HL-60 (cell line): ENCODE measurements at regions not wholly inside any gene's neighbourhood (a gene's known extent, or its start where the extent isn't known, plus 50 kb on each side); places are given as distances from the start of the nearest gene placed in this dataset.

Source experiments
- DNase-seq, 2 experiments: peaks; one replicate each; pipeline ENCODE4 v3.0.0-alpha.2; 2010 to 2020; ENCODE audit warnings: low read depth in 1 of 2, low spot score in 1 of 2
- H3K27ac ChIP-seq: fragments of 250-450 bp; sonication (Bioruptor Pico); replicated peaks from 2 replicates; pipeline ENCODE4 v1.5.1; 2020; ENCODE audit warnings: mild to moderate bottlenecking, moderate library complexity
- H3K27me3 ChIP-seq: fragments of 250-450 bp; sonication (Bioruptor Pico); 2 replicates; pipeline ENCODE4 v1.5.1; 2021; ENCODE audit warnings: mild to moderate bottlenecking, moderate library complexity; ENCODE audit not compliant: insufficient read depth, poor library complexity, severe bottlenecking
- H3K4me3 ChIP-seq: replicated peaks from 2 replicates; pipeline ENCODE4 v1.5.1; 2011; ENCODE audit warnings: mild to moderate bottlenecking, control low read depth, low read length; ENCODE audit not compliant: insufficient read depth
- GABPA ChIP-seq: IDR thresholded peaks from 2 replicates; pipeline ENCODE4 v1.6.1; 2012; ENCODE audit warnings: low read depth
- POLR2AphosphoS5 ChIP-seq: IDR thresholded peaks from 2 replicates; pipeline ENCODE4 v1.6.1; 2012; ENCODE audit warnings: low read depth
- SPI1 ChIP-seq: IDR thresholded peaks from 2 replicates; pipeline ENCODE4 v1.6.1; 2012; ENCODE audit warnings: low read depth, mild to moderate bottlenecking, borderline replicate concordance
- TF ChIP-seq, protein P1 (sequence below): IDR thresholded peaks from one replicate; pipeline ENCODE4 v1.5.1; 2011; ENCODE audit warnings: low read length, control low read depth, inconsistent platforms; ENCODE audit not compliant: insufficient read depth
- TF ChIP-seq, protein P2 (sequence below): IDR thresholded peaks from 2 replicates; pipeline ENCODE4 v1.6.1; 2012; ENCODE audit warnings: low read depth; ENCODE audit not compliant: insufficient replicate concordance

DNA sequence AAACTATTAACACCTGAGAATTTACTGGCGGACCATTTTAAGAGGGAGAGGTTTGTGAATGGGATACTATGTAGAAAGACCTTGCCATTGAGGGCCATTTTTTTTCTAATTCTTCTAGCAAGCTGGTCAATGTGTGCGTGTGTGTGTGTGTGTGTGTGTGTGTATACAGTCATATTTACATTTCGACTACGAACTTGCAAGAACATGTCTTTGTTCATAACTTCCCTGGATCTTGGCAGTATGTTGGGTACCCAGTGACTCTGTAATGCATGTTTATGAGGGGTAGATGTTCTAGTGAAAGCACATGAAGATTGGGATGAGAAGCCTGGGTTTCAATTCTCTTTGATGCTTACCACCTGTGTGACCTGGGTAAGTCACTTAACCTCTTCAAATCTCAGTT, 133.6 kb downstream of the UBE2E3 start:
- no peak for TF ChIP-seq POLR2AphosphoS5
- TF ChIP-seq, protein P1, sequence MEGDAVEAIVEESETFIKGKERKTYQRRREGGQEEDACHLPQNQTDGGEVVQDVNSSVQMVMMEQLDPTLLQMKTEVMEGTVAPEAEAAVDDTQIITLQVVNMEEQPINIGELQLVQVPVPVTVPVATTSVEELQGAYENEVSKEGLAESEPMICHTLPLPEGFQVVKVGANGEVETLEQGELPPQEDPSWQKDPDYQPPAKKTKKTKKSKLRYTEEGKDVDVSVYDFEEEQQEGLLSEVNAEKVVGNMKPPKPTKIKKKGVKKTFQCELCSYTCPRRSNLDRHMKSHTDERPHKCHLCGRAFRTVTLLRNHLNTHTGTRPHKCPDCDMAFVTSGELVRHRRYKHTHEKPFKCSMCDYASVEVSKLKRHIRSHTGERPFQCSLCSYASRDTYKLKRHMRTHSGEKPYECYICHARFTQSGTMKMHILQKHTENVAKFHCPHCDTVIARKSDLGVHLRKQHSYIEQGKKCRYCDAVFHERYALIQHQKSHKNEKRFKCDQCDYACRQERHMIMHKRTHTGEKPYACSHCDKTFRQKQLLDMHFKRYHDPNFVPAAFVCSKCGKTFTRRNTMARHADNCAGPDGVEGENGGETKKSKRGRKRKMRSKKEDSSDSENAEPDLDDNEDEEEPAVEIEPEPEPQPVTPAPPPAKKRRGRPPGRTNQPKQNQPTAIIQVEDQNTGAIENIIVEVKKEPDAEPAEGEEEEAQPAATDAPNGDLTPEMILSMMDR = no peak
- TF ChIP-seq GABPA = no peak
- TF ChIP-seq, protein P2, sequence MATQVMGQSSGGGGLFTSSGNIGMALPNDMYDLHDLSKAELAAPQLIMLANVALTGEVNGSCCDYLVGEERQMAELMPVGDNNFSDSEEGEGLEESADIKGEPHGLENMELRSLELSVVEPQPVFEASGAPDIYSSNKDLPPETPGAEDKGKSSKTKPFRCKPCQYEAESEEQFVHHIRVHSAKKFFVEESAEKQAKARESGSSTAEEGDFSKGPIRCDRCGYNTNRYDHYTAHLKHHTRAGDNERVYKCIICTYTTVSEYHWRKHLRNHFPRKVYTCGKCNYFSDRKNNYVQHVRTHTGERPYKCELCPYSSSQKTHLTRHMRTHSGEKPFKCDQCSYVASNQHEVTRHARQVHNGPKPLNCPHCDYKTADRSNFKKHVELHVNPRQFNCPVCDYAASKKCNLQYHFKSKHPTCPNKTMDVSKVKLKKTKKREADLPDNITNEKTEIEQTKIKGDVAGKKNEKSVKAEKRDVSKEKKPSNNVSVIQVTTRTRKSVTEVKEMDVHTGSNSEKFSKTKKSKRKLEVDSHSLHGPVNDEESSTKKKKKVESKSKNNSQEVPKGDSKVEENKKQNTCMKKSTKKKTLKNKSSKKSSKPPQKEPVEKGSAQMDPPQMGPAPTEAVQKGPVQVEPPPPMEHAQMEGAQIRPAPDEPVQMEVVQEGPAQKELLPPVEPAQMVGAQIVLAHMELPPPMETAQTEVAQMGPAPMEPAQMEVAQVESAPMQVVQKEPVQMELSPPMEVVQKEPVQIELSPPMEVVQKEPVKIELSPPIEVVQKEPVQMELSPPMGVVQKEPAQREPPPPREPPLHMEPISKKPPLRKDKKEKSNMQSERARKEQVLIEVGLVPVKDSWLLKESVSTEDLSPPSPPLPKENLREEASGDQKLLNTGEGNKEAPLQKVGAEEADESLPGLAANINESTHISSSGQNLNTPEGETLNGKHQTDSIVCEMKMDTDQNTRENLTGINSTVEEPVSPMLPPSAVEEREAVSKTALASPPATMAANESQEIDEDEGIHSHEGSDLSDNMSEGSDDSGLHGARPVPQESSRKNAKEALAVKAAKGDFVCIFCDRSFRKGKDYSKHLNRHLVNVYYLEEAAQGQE = no peak
- TF ChIP-seq SPI1 = no peak
- no peak overlapping the region for H3K27ac ChIP-seq

DNA sequence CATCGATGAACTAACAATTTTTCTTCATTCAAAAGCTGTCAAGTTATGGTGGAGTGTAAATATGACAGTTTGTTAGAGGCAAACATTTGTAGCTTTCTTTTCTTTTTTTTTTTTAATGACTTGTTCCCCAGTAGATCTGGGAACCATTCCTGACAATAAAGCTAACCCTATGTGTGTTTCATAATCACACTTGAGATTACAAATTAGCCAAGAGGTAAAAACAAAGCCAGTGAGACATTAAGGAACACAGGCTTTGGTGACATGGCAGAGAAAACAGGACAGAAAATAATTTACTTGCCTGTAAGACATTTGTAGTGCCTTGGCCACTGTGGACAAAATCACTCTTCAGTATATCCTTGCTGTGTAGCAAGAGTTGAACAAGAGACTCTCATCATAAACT, 135.9 kb downstream of the UBE2E3 start:
- H3K27ac ChIP-seq = no peak overlapping the region
- H3K4me3 ChIP-seq = no peak overlapping the region
- no peak for DNase-seq
- TF ChIP-seq POLR2AphosphoS5 = no peak
- TF ChIP-seq GABPA = no peak
- TF ChIP-seq, protein P1 = no peak
- TF ChIP-seq, protein P2 = no peak
- TF ChIP-seq SPI1 = no peak
- H3K27me3 ChIP-seq = no peaks in the 10 kb centered on the region

More for the DNA sequence above, 133.6 kb downstream of the UBE2E3 start:
- H3K4me3 ChIP-seq = no peak overlapping the region
- DNase-seq = no peak
- no peaks in the 10 kb centered on the region for H3K27me3 ChIP-seq

DNA sequence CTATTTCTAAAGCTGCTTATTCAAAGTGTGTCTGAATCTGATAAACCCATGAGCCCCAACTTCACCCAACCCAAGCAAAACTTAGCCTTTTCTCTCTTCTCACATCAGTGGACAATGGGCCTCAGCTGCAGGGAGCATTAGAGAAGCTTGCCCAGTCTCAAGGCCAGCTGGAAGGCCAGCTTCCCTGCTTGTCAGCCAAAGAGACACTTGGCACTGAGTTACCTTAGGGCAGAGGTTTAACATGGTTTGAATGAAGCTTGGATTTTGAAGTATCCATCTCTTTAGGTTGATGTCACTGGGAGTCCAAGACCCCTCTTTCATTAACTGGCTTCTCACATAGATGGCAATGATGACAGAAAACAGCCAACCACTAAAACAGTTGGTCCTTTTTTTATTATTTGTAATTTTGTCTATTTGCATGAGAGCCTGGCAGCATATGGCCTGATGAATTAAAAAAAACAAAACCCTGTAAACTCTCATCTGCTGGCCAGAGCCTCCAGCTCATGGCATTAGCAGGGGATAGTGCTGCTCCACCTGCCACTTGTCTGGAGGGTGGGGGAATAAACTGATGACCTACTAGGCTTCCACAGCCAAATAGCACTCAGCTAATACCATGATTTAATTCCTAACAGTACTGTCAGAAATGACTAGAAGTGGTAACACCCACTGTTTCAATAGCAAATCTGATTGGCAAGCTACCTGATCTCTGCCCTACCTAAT, 137.0 kb downstream of the UBE2E3 start:
- TF ChIP-seq GABPA (no peak), SPI1 (no peak), POLR2AphosphoS5 (no peak)
- TF ChIP-seq, protein P2 = no peak
- TF ChIP-seq, protein P1 = no peak
- no peak for DNase-seq
- Histone ChIP-seq H3K27me3 (no peaks in the 10 kb centered on the region), H3K27ac (no peak overlapping the region), H3K4me3 (no peak overlapping the region)
